ENCODE measurements at regions not wholly inside any gene's neighbourhood (a gene's known extent, or its start where the extent isn't known, plus 50 kb on each side); places are given as distances from the start of the nearest gene placed in this dataset.
A peak's percentile ranks its signal among the peaks of the same experiment; 100 is the strongest.
"Not testable (repeated sequence)": the region's sequence is repeated elsewhere in the genome, so short reads cannot be mapped to it uniquely, and the experiment has no call there.

DNA sequence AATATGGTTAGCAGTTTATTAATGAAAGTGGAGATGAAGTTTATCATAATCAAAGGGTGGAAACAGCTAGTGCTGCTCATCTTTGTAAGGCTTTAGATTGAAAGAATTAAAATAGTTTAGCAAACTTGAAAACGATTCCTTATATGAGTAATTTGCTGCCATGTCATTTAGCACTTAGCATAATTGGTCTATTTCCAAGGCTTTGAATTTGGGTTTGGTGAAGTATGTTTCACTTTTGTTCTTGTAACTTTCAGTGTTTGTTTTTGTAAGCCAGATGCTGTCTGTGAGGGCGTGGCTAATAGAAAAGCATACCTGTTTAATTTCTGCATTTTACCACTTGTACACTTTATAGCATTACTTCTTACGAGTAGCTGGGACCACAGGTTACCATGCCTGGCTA lies 109.5 kb downstream of the LAT start:
- H3K4me1 Mint-ChIP-seq (ENCODE audit: low read depth in 2 of 2); DNase-seq (ENCODE audit: low spot score); H3K36me3 Mint-ChIP-seq; H3K27me3 Mint-ChIP-seq; H3K4me3 Mint-ChIP-seq; H3K9me3 Mint-ChIP-seq: not testable (repeated sequence)
- peak; percentile 70 to 78 for ATAC-seq
- peak overlapping the region in 1 of 2 donors; percentile 58 for H3K27ac Mint-ChIP-seq

DNA sequence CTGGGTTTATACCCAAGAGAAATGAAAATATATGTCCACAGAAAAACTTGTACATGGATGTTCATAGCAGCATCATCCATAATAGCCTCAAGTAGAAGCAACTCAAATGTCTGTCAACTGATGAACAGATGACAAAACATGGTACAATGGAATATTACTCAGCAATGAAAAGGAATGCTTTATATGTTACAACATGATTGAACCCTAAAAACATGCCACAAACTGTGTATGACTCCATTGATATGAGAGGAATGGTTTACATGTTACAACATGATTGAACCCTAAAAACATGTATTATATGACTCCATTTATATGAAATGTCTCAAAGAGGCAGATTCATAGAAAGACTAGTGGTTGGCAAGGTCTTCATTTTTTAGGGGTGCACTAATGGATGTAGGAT lies 104.8 kb downstream of the LAT start:
- ATAC-seq; DNase-seq (ENCODE audit: low spot score); H3K9me3 Mint-ChIP-seq; H3K27me3 Mint-ChIP-seq; H3K4me1 Mint-ChIP-seq (ENCODE audit: low read depth in 2 of 2); H3K27ac Mint-ChIP-seq; H3K4me3 Mint-ChIP-seq: not testable (repeated sequence)
- peaks cover 12% of the 10 kb centered on the region for H3K36me3 Mint-ChIP-seq

DNA sequence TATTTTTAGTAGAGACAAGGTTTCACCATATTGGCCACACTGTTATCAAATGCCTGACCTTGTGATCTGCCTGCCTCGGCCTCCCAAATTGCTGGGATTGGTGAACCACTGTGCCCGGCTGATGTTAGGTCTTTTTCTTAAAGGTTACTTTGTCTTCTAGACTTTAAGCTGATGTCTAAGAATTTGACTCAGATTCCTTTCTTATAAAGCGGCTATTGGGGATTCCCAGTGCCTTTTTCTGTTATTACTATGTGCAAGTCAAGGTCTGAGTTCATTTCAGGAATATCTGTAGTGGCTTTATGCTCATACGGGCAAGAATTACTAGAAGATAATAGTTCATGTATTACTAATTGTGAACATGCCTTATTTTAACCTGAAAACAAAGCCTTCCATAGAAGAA lies 102.8 kb downstream of the LAT start:
- not testable (repeated sequence) for H3K9me3 Mint-ChIP-seq; DNase-seq (ENCODE audit: low spot score); H3K27me3 Mint-ChIP-seq; H3K4me1 Mint-ChIP-seq (ENCODE audit: low read depth in 2 of 2)
- H3K36me3 Mint-ChIP-seq = peaks cover 12% of the 10 kb centered on the region
- ATAC-seq = peak; percentile 81 to 84
- H3K27ac Mint-ChIP-seq = peak overlapping the region; percentile 61 to 76
- H3K4me3 Mint-ChIP-seq = peak overlapping the region; percentile 59

- ATAC-seq (peak; percentile 79 to 88), DNase-seq (ENCODE audit: low spot score) (peak; percentile 63)
- not testable (repeated sequence) for H3K27me3 Mint-ChIP-seq; H3K27ac Mint-ChIP-seq; H3K9me3 Mint-ChIP-seq; H3K36me3 Mint-ChIP-seq; H3K4me1 Mint-ChIP-seq (ENCODE audit: low read depth in 2 of 2)
- H3K4me3 Mint-ChIP-seq = peak overlapping the region; percentile 73
Measured at GRCh38 chr16:29081829-29082639, 97.2 kb downstream of the LAT start.

DNA sequence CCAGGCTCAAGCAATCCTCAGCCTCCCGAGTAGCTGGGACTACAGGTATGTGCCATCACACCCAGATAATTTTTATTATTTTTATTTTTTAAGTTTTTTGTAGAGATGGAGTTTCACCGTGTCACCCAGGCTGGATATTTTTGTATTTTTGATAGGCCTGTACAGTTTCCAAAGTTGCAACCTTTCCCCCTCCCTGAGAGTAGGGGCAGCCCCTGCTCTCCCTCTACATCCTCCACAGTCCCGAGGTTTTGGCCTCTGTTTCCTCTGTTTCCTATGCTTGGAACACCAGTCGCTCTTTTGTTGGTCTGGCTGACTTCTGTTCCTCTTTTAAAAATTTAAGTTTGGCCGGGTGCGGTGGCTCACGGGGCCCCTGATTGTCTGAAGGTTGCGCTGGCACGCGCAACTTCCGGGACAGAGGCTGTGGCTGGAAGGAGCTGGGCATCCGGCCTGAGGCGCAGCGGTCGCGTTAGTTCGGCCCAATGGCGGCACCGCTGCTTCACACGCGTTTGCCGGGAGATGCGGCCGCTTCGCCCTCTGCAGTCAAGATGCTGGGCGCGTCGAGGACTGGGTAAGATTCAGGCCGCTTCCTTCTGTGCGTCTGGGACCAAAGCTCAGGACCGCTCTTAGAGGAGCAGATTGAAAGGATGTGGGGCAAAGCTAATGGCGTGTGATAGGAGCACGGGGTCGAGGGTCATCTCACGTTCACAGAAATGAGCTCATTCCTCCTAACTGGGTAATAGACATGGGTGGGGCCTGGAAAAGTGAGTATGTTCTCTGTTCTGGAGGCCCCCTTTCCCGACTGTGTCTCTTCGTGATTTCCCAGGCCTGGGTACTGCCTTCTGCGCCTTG lies 89.9 kb downstream of the LAT start:
- Mint-ChIP-seq H3K27ac (peak overlapping the region; percentile 99), H3K4me3 (peak overlapping the region; percentile 99), H3K4me1 (ENCODE audit: low read depth in 2 of 2) (peaks cover 17 to 27% of the 10 kb centered on the region in 2 donors)
- peak; percentile 61 for DNase-seq (ENCODE audit: low spot score)
- not testable (repeated sequence) for H3K27me3 Mint-ChIP-seq, H3K9me3 Mint-ChIP-seq, H3K36me3 Mint-ChIP-seq
- peak; percentile 97 for ATAC-seq

GRCh38 chr16:29062235-29062634 lies 77.4 kb downstream of the LAT start:
- H3K27ac Mint-ChIP-seq; H3K4me3 Mint-ChIP-seq; H3K36me3 Mint-ChIP-seq; H3K27me3 Mint-ChIP-seq; DNase-seq (ENCODE audit: low spot score); H3K4me1 Mint-ChIP-seq (ENCODE audit: low read depth in 2 of 2); ATAC-seq; H3K9me3 Mint-ChIP-seq: not testable (repeated sequence)

DNA sequence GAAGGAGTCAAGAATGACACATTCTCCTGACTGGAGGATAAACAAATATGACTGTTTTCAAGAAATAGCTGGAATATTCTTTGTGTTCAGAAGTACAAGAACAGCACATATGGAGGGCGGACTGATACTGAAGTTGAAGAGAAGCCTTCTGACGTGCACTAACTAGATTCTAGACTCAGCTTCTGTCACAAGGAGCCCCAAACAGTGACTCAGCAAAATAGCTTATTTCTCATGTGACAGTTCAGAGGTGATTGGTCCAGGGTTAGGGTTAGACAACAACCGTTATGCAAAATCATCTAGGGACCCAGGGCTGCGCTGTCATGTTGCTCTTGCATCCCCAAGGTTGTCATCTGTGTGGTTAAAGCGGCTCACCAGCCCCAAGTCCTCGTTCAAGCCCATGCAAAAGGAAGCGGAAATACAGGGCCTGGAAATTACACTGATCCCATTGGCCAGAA lies 76.6 kb downstream of the LAT start:
- not testable (repeated sequence) for H3K4me1 Mint-ChIP-seq (ENCODE audit: low read depth in 2 of 2); H3K9me3 Mint-ChIP-seq; H3K27me3 Mint-ChIP-seq; DNase-seq (ENCODE audit: low spot score); H3K36me3 Mint-ChIP-seq; H3K27ac Mint-ChIP-seq; H3K4me3 Mint-ChIP-seq
- peak; percentile 57 to 70 for ATAC-seq

DNA sequence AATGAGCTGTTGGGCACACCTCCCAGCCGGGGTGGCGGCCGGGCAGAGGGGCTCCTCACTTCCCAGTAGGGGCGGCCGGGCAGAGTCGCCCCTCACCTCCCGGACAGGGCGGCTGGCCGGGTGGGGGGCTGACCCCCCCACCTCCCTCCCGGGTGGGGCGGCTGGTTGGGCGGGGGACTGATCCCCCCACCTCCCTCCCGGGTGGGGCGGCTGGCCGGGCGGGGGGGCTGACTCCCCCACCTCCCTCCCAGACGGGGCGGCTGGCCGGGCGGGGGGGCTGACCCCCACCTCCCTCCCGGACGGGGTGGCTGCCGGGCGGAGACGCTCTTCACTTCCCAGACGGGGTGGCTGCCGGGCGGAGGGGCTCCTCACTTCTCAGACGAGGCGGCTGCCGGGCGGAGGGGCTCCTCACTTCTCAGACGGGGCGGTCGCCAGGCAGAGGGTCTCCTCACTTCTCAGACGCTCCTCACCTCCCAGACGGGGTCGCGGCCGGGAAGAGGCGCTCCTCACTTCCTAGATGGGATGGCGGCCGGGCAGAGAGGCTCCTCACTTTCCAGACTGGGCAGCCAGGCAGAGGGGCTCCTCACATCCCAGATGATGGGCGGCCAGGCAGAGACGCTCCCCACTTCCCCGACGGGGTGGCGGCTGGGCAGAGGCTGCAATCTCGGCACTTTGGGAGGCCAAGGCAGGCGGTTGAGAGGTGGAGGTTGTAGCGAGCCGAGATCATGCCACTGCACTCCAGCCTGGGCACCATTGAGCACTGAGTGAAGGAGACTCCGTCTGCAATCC lies 75.4 kb downstream of the LAT start:
- not testable (repeated sequence) for H3K36me3 Mint-ChIP-seq; ATAC-seq; H3K4me3 Mint-ChIP-seq; H3K4me1 Mint-ChIP-seq (ENCODE audit: low read depth in 2 of 2); H3K27ac Mint-ChIP-seq; DNase-seq (ENCODE audit: low spot score); H3K9me3 Mint-ChIP-seq; H3K27me3 Mint-ChIP-seq

- not testable (repeated sequence) for H3K4me3 Mint-ChIP-seq; ATAC-seq; H3K27ac Mint-ChIP-seq; H3K36me3 Mint-ChIP-seq; H3K4me1 Mint-ChIP-seq (ENCODE audit: low read depth in 2 of 2); H3K9me3 Mint-ChIP-seq; DNase-seq (ENCODE audit: low spot score); H3K27me3 Mint-ChIP-seq
Measured at GRCh38 chr16:29059575-29059974, 74.7 kb downstream of the LAT start.
